Astrocyte (in vitro differentiated cells and primary cell): ENCODE measurements at regions not wholly inside any gene's neighbourhood (a gene's known extent, or its start where the extent isn't known, plus 50 kb on each side); places are given as distances from the start of the nearest gene placed in this dataset.

ENCODE experiments used
- DNase-seq: peaks from one replicate; pipeline ENCODE4 v3.0.0-alpha.2; 2010; ENCODE audit warnings: low read depth
- FAIRE-seq: peaks from 2 replicates; lab custom pipeline; 2011; peaks lifted over from hg19 to GRCh38; lab: Jason Lieb, UNC
- H2AFZ ChIP-seq: 2 replicates; pipeline ENCODE4 v1.6.0; 2012; ENCODE audit warnings: low read depth, low read length, inconsistent platforms
- H3K27ac ChIP-seq: 2 replicates; pipeline ENCODE4 v1.5.1; 2011; ENCODE audit warnings: low read depth, low read length, inconsistent platforms
- H3K27me3 ChIP-seq: 2 replicates; pipeline ENCODE4 v1.6.0; 2011; ENCODE audit warnings: low read length, inconsistent platforms; ENCODE audit not compliant: insufficient read depth
- H3K36me3 ChIP-seq: 2 replicates; pipeline ENCODE4 v1.5.1; 2011; ENCODE audit warnings: low read length, inconsistent platforms; ENCODE audit not compliant: insufficient read depth
- H3K4me1 ChIP-seq: 2 replicates; pipeline ENCODE4 v1.5.1; 2011; ENCODE audit warnings: low read length, inconsistent platforms; ENCODE audit not compliant: insufficient read depth
- H3K4me2 ChIP-seq: 2 replicates; pipeline ENCODE4 v1.6.0; 2012; ENCODE audit warnings: low read length, inconsistent platforms
- H3K4me3 ChIP-seq: 2 replicates; pipeline ENCODE4 v1.5.1; 2011; ENCODE audit warnings: low read depth, mild to moderate bottlenecking, low read length, inconsistent platforms; ENCODE audit not compliant: insufficient read depth
- H3K79me2 ChIP-seq: 2 replicates; pipeline ENCODE4 v1.6.0; 2012; ENCODE audit warnings: mild to moderate bottlenecking, low read length, inconsistent platforms; ENCODE audit not compliant: insufficient read depth
- H3K9ac ChIP-seq: 2 replicates; pipeline ENCODE4 v1.6.0; 2012; ENCODE audit warnings: mild to moderate bottlenecking, low read length, inconsistent platforms
- H3K9me3 ChIP-seq: 2 replicates; pipeline ENCODE4 v1.5.1; 2012; ENCODE audit warnings: low read depth, mild to moderate bottlenecking, low read length, inconsistent platforms; ENCODE audit not compliant: insufficient read depth
- H4K20me1 ChIP-seq: 2 replicates; pipeline ENCODE4 v1.6.0; 2012; ENCODE audit warnings: low read length, inconsistent platforms; ENCODE audit not compliant: insufficient read depth
- H3K27ac Mint-ChIP-seq: one replicate; pipeline ENCODE4 v1.8.0; 2021; ENCODE audit warnings: mild to moderate bottlenecking, mixed read lengths; ENCODE audit not compliant: unreplicated experiment
- H3K27me3 Mint-ChIP-seq: one replicate; pipeline ENCODE4 v1.8.0; 2021; ENCODE audit warnings: low read depth, mixed read lengths; ENCODE audit not compliant: unreplicated experiment
- H3K36me3 Mint-ChIP-seq: one replicate; pipeline ENCODE4 v1.8.0; 2021; ENCODE audit warnings: low read depth, mixed read lengths; ENCODE audit not compliant: unreplicated experiment
- H3K4me1 Mint-ChIP-seq: one replicate; pipeline ENCODE4 v1.8.0; 2021; ENCODE audit warnings: low read depth, mixed read lengths; ENCODE audit not compliant: unreplicated experiment
- H3K4me3 Mint-ChIP-seq: one replicate; pipeline ENCODE4 v1.8.0; 2021; ENCODE audit warnings: mild to moderate bottlenecking, moderate library complexity, mixed read lengths; ENCODE audit not compliant: unreplicated experiment
- H3K9me3 Mint-ChIP-seq: one replicate; pipeline ENCODE4 v1.8.0; 2021; ENCODE audit warnings: mild to moderate bottlenecking, mixed read lengths; ENCODE audit not compliant: unreplicated experiment
- CTCF ChIP-seq: IDR thresholded peaks from 2 replicates; pipeline ENCODE4 v1.5.1; 2011; ENCODE audit warnings: low read depth, mild to moderate bottlenecking, inconsistent platforms, low read length, moderate library complexity; ENCODE audit not compliant: insufficient read depth
- EZH2 ChIP-seq: IDR thresholded peaks from 2 replicates; pipeline ENCODE4 v1.6.1; 2012; ENCODE audit warnings: mild to moderate bottlenecking, low read length, inconsistent platforms; ENCODE audit not compliant: insufficient read depth

DNA sequence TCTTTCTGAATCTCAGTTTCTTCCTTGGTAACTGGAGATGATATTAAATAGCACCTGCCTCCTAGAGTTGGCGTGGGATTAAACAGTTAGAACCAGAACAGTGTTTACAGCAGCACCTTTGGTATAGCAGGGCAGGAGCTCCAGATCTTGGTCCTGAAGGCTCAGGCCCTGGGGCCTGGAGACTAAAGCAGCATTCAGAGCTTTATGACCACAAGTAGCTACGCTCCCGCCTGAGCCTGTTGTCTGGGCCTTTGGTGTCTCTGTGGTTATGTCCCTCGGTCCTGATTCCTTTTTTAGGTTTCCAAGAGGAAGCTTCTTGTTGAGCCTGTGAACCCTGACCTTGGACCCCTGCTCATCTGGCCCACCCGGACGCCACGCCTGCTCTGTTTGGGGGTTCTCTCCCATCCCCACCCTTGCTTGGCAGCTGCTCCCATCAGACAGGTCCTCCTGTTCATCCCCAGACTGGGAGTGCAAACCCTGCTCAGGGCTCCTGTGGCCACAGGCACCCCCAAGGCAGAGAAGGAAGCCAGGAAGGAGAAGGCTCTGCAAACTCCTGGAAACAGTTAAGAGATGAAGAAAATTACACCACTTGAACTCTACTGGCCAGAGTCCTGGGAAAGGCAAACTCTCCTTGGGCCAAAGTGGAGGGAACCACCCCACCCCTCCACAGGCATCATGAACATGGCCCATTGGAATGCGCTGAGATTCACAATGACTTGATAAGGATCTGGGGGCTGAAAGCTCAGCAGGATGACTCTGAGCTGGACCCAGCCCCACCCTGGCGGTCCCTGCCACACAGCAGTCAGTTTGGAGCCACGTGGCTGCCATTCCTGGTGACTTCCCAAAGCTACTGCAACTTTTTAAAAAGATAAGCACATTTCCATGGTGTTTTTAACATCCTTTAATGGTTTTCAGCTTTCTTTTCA is 50.1 kb upstream of the TMEM72 start:
- Histone ChIP-seq H2AFZ (no peak overlapping the region), H3K4me1 (peaks cover 42% of the 10 kb centered on the region), H4K20me1 (no peaks in the 10 kb centered on the region), H3K4me2 (peak overlapping the region; percentile 31), H3K27me3 (no peaks in the 10 kb centered on the region), H3K9ac (peak overlapping the region; percentile 27), H3K79me2 (no peaks in the 10 kb centered on the region), H3K9me3 (no peaks in the 10 kb centered on the region), H3K27ac (peak overlapping the region; percentile 52), H3K4me3 (no peak overlapping the region), H3K36me3 (no peaks in the 10 kb centered on the region)
- Mint-ChIP-seq H3K4me3 (no peak overlapping the region), H3K9me3 (peaks cover 7% of the 10 kb centered on the region), H3K27me3 (peaks cover 22% of the 10 kb centered on the region), H3K27ac (peak overlapping the region; percentile 75), H3K4me1 (peaks cover 22% of the 10 kb centered on the region), H3K36me3 (no peaks in the 10 kb centered on the region)
- TF ChIP-seq EZH2 (no peak), CTCF (no peak)
- FAIRE-seq, result peak; percentile 99
- peak; percentile 98 for DNase-seq
